HEK293 (cell line): ENCODE measurements at regions not wholly inside any gene's neighbourhood (a gene's known extent, or its start where the extent isn't known, plus 50 kb on each side); places are given as distances from the start of the nearest gene placed in this dataset.

Experiments
- CTCF ChIP-seq: fragments of 450-650 bp; formaldehyde crosslinking; IDR thresholded peaks from 2 replicates; pipeline ENCODE4 v1.5.1; 2016; ENCODE audit warnings: missing biosample characterization, missing genetic modification characterization
- KLF17 ChIP-seq: fragments of 450-650 bp; formaldehyde crosslinking; IDR thresholded peaks from 2 replicates; pipeline ENCODE4 v1.5.1; 2016; ENCODE audit warnings: missing biosample characterization, missing genetic modification characterization
- PRDM1 ChIP-seq: fragments of 450-650 bp; formaldehyde crosslinking; IDR thresholded peaks from 2 replicates; pipeline ENCODE4; 2016; ENCODE audit warnings: missing biosample characterization, missing genetic modification characterization
- ZNF175 ChIP-seq: fragments of 450-650 bp; formaldehyde crosslinking; IDR thresholded peaks from 2 replicates; pipeline ENCODE4 v1.5.1; 2016; ENCODE audit warnings: missing biosample characterization, missing genetic modification characterization
- ZNF19 ChIP-seq: fragments of 450-650 bp; formaldehyde crosslinking; IDR thresholded peaks from 2 replicates; pipeline ENCODE4; 2016; ENCODE audit warnings: missing biosample characterization, missing genetic modification characterization, low read depth
- ZNF223 ChIP-seq: fragments of 450-650 bp; formaldehyde crosslinking; IDR thresholded peaks from 2 replicates; pipeline ENCODE4 v1.5.1; 2016; ENCODE audit warnings: missing biosample characterization, missing genetic modification characterization
- ZNF830 ChIP-seq: fragments of 450-650 bp; IDR thresholded peaks from 2 replicates; pipeline ENCODE4 v1.5.0; 2018; ENCODE audit warnings: missing biosample characterization, missing genetic modification characterization, low read depth, mild to moderate bottlenecking, moderate library complexity

GRCh38 chr1:57901208-57901919, 477.5 kb upstream of the DAB1 start:
- no peak for TF ChIP-seq PRDM1 (tag by site-specific recombination)
- TF ChIP-seq ZNF175 (tag by site-specific recombination): no peak
- TF ChIP-seq CTCF (tag by site-specific recombination): no peak
- no peak for TF ChIP-seq ZNF223
- no peak for TF ChIP-seq ZNF19
- no peak for TF ChIP-seq KLF17 (tag by site-specific recombination)
- TF ChIP-seq ZNF830: no peak
